MCF 10A (cell line): ENCODE measurements at regions not wholly inside any gene's neighbourhood (a gene's known extent, or its start where the extent isn't known, plus 50 kb on each side); places are given as distances from the start of the nearest gene placed in this dataset.
"Not testable (repeated sequence)": the region's sequence is repeated elsewhere in the genome, so short reads cannot be mapped to it uniquely, and the experiment has no call there.

Experiments
- BruUV-seq: library from RNA; stranded (reverse); fragments of 400-500 nt; replicated peaks from 2 replicates; lab custom pipeline; 2021; lab: Mats Ljungman, UMichigan
- CTCF ChIA-PET: fragments of 300-600 bp; sonication (Branson Sonifier 250); formaldehyde crosslinking; extraction: SDS; loops from one replicate; lab custom pipeline; 2021; ENCODE audit warnings: antibody characterized with exemption, inconsistent platforms; lab: Yijun Ruan, JAX
- POLR2A ChIA-PET: fragments of 300-600, 350-650 bp; sonication (Branson Sonifier 250); formaldehyde crosslinking; extraction: SDS; loops from one replicate; lab custom pipeline; 2020; ENCODE audit warnings: antibody characterized with exemption, inconsistent platforms; lab: Yijun Ruan, JAX
- DNase-seq: peaks from one replicate; pipeline ENCODE4 v3.0.0-alpha.2; 2018; ENCODE audit not compliant: unreplicated experiment
- H3K27ac Mint-ChIP-seq: one replicate; pipeline ENCODE4 v1.8.0; 2022; ENCODE audit warnings: mild to moderate bottlenecking, low read depth, mixed read lengths; ENCODE audit not compliant: unreplicated experiment
- H3K27me3 Mint-ChIP-seq: one replicate; pipeline ENCODE4 v1.8.0; 2022; ENCODE audit warnings: mixed read lengths; ENCODE audit not compliant: insufficient read depth, unreplicated experiment
- H3K36me3 Mint-ChIP-seq: one replicate; pipeline ENCODE4 v1.8.0; 2022; ENCODE audit warnings: mild to moderate bottlenecking, moderate library complexity, mixed read lengths; ENCODE audit not compliant: insufficient read depth, unreplicated experiment
- H3K4me1 Mint-ChIP-seq: one replicate; pipeline ENCODE4 v1.8.0; 2022; ENCODE audit warnings: mixed read lengths; ENCODE audit not compliant: insufficient read depth, unreplicated experiment
- H3K4me3 Mint-ChIP-seq: one replicate; pipeline ENCODE4 v1.8.0; 2022; ENCODE audit warnings: mild to moderate bottlenecking, moderate library complexity, mixed read lengths; ENCODE audit not compliant: unreplicated experiment
- H3K9me3 Mint-ChIP-seq: one replicate; pipeline ENCODE4 v1.8.0; 2022; ENCODE audit warnings: mixed read lengths; ENCODE audit not compliant: unreplicated experiment
- intact Hi-C: fragments of 100-400 bp; cut with micrococcal nuclease; formaldehyde crosslinking; loops from 2 replicates; pipeline ENCODE4 v1.14.1; 2022
- TF ChIP-seq, protein P1 (sequence below): fragments of 200-600 bp; IDR thresholded peaks from one replicate; pipeline ENCODE4 v1.8.0; 2022; ENCODE audit warnings: antibody characterized with exemption, mild to moderate bottlenecking; ENCODE audit not compliant: unreplicated experiment

DNA sequence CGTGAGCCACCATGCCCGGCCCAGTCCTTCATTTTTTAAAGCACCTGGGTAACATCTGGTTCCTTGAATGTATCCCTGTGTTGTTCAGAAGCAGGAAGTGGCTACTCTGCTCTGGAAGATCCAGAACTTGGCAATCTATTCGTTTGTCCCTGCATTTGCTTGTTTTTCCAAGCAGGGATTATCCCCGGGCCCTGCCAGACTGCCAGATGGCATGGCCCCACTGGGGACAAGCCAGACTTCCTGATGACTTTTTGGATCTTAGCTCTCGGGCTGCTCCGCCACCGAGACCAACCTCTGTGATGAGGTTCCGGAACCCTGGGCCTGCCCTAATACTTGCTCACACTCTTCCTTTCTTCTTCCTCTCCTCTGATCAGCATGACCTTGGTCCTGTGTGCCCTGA is 496.7 kb downstream of the TYW1 start:
- intact Hi-C loops = no loop called here
- no peak overlapping the region for H3K4me3 Mint-ChIP-seq
- ChIA-PET CTCF (no interaction called here), POLR2A (no interaction called here)
- H3K4me1 Mint-ChIP-seq = no peaks in the 10 kb centered on the region
- H3K27me3 Mint-ChIP-seq = no peaks in the 10 kb centered on the region
- no peak overlapping the region for H3K27ac Mint-ChIP-seq
- DNase-seq = no peak
- TF ChIP-seq, protein P1, sequence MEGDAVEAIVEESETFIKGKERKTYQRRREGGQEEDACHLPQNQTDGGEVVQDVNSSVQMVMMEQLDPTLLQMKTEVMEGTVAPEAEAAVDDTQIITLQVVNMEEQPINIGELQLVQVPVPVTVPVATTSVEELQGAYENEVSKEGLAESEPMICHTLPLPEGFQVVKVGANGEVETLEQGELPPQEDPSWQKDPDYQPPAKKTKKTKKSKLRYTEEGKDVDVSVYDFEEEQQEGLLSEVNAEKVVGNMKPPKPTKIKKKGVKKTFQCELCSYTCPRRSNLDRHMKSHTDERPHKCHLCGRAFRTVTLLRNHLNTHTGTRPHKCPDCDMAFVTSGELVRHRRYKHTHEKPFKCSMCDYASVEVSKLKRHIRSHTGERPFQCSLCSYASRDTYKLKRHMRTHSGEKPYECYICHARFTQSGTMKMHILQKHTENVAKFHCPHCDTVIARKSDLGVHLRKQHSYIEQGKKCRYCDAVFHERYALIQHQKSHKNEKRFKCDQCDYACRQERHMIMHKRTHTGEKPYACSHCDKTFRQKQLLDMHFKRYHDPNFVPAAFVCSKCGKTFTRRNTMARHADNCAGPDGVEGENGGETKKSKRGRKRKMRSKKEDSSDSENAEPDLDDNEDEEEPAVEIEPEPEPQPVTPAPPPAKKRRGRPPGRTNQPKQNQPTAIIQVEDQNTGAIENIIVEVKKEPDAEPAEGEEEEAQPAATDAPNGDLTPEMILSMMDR = no peak
- BruUV-seq = no TSS peak
- peaks cover 42% of the 10 kb centered on the region for H3K9me3 Mint-ChIP-seq
- no peaks in the 10 kb centered on the region for H3K36me3 Mint-ChIP-seq

DNA sequence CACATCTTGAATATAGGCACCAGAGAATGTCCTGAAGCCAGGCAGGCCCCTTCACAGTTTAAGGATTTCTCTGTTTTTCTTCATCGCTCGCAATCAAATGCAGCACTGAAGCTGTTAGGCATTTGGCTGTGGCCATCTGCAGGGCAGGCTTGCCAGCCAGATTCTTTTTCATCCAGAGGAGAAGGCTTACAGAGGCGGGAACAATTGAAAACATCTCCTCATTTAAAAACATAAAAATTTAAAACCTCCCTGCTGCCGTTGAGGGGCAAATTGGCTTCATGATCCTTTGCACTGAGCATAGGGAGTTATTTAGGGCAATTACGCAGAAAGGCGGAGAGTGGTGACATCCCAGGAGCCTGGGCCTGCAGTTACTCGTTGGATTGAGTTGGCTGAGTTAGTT is 500.0 kb downstream of the TYW1 start:
- DNase-seq = no peak
- BruUV-seq = no TSS peak
- POLR2A ChIA-PET = no interaction called here
- Mint-ChIP-seq H3K9me3 (peaks cover 35% of the 10 kb centered on the region), H3K27ac (no peak overlapping the region), H3K27me3 (no peaks in the 10 kb centered on the region), H3K4me1 (no peaks in the 10 kb centered on the region), H3K36me3 (no peaks in the 10 kb centered on the region), H3K4me3 (no peak overlapping the region)
- CTCF ChIA-PET = no interaction called here
- intact Hi-C loops = no loop called here
- TF ChIP-seq, protein P1 = no peak

DNA sequence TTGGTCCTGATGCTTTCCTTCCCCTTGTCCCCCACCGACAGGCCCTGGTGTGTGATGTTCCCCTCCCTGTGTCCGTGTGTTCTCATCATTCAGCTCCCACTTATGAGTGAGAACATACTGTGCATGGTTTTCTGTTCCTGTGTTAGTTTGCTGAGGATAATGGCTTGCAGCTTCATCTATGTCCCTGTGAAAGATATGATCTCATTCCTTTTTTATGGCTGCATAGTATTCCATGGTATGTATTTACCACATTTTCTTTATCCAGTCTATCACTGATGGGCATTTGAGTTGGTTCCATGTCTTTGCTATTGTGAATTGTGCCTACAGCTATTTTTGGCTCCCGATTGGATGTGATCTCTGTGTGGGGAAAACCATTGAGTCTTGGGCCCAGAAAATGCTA is 501.3 kb downstream of the TYW1 start:
- H3K27me3 Mint-ChIP-seq = not testable (repeated sequence)
- H3K9me3 Mint-ChIP-seq = peaks cover 38% of the 10 kb centered on the region

DNA sequence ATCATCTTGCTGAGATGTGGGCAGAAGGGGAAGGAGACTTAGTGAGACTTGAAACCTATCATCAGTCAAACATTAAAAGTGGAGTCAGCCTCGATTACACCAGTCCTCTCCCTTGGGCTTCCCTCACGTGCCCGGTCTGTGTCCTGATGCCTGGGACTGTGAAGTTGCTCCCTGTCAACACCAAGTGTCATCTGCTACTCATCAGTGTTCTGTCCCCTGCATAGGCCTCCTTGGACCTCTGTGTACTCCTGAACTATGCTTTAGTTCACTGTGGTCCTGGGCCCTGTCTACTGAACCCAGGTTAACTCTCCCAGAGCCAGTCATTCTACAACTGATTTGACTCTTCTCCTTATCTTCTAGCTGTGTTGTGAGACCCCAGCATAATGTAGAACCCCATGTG is 506.3 kb downstream of the TYW1 start:
- POLR2A ChIA-PET = no interaction called here
- no peaks in the 10 kb centered on the region for H3K4me1 Mint-ChIP-seq
- no peak for DNase-seq
- H3K9me3 Mint-ChIP-seq = peaks cover 28% of the 10 kb centered on the region
- TF ChIP-seq, protein P1 = no peak
- intact Hi-C loops = no loop called here
- H3K27ac Mint-ChIP-seq = no peak overlapping the region
- no TSS peak for BruUV-seq
- H3K27me3 Mint-ChIP-seq = no peaks in the 10 kb centered on the region
- CTCF ChIA-PET = no interaction called here
- no peak overlapping the region for H3K4me3 Mint-ChIP-seq
- no peaks in the 10 kb centered on the region for H3K36me3 Mint-ChIP-seq

More for the DNA sequence above, 501.3 kb downstream of the TYW1 start:
- POLR2A ChIA-PET, H3K4me1 Mint-ChIP-seq, H3K4me3 Mint-ChIP-seq, intact Hi-C loops, DNase-seq, H3K36me3 Mint-ChIP-seq, H3K27ac Mint-ChIP-seq, CTCF ChIA-PET, BruUV-seq: not testable (repeated sequence)

DNA sequence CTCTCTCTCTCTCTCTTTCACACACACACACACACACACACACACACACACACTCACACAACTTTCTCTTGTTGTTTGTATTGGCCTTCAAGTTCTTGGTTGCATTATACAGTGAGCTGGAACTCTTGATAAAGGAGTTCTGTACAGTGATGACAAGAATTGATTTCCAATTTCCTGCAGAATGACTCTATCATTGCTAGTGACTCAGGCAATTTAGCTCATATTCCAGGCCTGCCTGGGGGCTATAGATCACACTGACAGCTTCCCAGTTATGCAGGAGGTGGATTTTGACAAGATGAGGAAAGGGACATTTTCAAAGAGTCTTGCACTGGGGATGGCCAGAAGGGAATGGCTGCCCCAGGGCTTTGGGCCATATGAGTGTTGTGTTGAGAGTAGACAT is 508.8 kb downstream of the TYW1 start:
- peaks cover 39% of the 10 kb centered on the region for H3K9me3 Mint-ChIP-seq
- DNase-seq = no peak

More for the DNA sequence above, 508.8 kb downstream of the TYW1 start:
- TF ChIP-seq, protein P1 = no peak
- Mint-ChIP-seq H3K4me3 (no peak overlapping the region), H3K27me3 (no peaks in the 10 kb centered on the region), H3K36me3 (peaks cover 10% of the 10 kb centered on the region), H3K27ac (no peak overlapping the region), H3K4me1 (no peaks in the 10 kb centered on the region)
- BruUV-seq = no TSS peak
- POLR2A ChIA-PET = no interaction called here
- CTCF ChIA-PET = no interaction called here
- intact Hi-C loops = no loop called here
